ENCODE measurements at regions not wholly inside any gene's neighbourhood (a gene's known extent, or its start where the extent isn't known, plus 50 kb on each side); places are given as distances from the start of the nearest gene placed in this dataset.

DNA sequence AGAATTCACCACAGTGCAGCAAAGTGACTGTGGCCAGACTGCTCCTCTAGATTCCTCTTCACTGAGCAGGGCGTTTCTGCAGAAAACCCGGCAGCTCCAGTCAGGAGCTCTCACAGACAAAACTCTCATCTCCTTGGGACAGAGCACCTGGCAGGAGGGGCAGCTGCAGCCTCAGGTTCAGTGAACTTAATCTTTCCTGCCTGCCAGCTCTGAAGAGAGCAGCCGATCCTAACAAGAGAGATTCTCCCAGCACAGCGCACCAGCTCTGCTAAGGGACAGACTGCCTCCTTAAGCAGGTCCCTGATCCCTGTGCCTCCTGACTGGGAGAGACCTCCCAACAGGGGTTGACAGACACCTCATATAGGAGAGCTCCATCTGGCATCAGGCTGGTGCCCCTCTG, 1065.5 kb downstream of the GRIK2 start (continued):
- TF ChIP-seq CBX3 (IDR thresholded peaks at IDR 0.05; ENCODE audit: borderline replicate concordance in 1 of 2, low read length in 2 of 2): no peak

DNA sequence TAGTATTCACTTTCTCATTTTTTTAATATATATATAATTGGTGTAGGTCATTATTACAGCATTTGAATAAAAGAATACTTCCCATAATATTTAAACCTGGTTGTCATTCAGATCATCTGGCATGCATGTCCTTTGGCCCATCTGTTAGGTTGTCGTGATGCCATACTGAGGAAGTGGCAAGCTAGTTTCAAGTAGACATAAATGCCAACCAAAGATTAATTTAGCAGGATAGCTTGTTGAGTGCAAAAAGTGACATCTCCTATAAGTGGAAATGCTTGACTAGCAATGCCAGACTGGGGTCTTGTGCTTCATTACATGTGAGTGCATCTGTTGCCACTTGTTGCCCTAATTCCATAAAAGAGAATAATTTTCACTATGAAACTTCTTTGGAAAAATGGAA, 1044.7 kb downstream of the GRIK2 start:
- ChIA-PET CTCF (ENCODE audit: low intra/inter-chr PET ratio) (no interaction called here), POLR2A (no interaction called here)
- no peaks in the 10 kb centered on the region for H3K4me1 ChIP-seq (replicated peaks in 1 of 2; ENCODE audit: control insufficient read depth in 2 of 2, insufficient read depth in 2 of 2, low read length in 2 of 2)
- ATAC-seq: no peak
- in situ Hi-C loops (cut with MboI) (no loop called here), intact Hi-C loops (cut with micrococcal nuclease) (no loop called here)
- TF ChIP-seq NR2F6 (CRISPR knock-in tag; IDR thresholded peaks at IDR 0.05) (no peak), ZNF24 (IDR thresholded peaks at IDR 0.05) (no peak), ZC3H8 (IDR thresholded peaks at IDR 0.05) (no peak), KLF1 (tag; IDR thresholded peaks at IDR 0.05) (no peak), RBM17 (IDR thresholded peaks at IDR 0.05; ENCODE audit: borderline replicate concordance, low read depth, low read length) (no peak), POLR2AphosphoS5 (IDR thresholded peaks at IDR 0.05; ENCODE audit: control insufficient read depth, insufficient read depth, low read depth, low read length) (no peak)
- TF ChIP-seq, protein P1, sequence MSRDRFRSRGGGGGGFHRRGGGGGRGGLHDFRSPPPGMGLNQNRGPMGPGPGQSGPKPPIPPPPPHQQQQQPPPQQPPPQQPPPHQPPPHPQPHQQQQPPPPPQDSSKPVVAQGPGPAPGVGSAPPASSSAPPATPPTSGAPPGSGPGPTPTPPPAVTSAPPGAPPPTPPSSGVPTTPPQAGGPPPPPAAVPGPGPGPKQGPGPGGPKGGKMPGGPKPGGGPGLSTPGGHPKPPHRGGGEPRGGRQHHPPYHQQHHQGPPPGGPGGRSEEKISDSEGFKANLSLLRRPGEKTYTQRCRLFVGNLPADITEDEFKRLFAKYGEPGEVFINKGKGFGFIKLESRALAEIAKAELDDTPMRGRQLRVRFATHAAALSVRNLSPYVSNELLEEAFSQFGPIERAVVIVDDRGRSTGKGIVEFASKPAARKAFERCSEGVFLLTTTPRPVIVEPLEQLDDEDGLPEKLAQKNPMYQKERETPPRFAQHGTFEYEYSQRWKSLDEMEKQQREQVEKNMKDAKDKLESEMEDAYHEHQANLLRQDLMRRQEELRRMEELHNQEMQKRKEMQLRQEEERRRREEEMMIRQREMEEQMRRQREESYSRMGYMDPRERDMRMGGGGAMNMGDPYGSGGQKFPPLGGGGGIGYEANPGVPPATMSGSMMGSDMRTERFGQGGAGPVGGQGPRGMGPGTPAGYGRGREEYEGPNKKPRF (IDR thresholded peaks at IDR 0.05; ENCODE audit: low read depth, low read length): no peak
- TF ChIP-seq, protein P2, sequence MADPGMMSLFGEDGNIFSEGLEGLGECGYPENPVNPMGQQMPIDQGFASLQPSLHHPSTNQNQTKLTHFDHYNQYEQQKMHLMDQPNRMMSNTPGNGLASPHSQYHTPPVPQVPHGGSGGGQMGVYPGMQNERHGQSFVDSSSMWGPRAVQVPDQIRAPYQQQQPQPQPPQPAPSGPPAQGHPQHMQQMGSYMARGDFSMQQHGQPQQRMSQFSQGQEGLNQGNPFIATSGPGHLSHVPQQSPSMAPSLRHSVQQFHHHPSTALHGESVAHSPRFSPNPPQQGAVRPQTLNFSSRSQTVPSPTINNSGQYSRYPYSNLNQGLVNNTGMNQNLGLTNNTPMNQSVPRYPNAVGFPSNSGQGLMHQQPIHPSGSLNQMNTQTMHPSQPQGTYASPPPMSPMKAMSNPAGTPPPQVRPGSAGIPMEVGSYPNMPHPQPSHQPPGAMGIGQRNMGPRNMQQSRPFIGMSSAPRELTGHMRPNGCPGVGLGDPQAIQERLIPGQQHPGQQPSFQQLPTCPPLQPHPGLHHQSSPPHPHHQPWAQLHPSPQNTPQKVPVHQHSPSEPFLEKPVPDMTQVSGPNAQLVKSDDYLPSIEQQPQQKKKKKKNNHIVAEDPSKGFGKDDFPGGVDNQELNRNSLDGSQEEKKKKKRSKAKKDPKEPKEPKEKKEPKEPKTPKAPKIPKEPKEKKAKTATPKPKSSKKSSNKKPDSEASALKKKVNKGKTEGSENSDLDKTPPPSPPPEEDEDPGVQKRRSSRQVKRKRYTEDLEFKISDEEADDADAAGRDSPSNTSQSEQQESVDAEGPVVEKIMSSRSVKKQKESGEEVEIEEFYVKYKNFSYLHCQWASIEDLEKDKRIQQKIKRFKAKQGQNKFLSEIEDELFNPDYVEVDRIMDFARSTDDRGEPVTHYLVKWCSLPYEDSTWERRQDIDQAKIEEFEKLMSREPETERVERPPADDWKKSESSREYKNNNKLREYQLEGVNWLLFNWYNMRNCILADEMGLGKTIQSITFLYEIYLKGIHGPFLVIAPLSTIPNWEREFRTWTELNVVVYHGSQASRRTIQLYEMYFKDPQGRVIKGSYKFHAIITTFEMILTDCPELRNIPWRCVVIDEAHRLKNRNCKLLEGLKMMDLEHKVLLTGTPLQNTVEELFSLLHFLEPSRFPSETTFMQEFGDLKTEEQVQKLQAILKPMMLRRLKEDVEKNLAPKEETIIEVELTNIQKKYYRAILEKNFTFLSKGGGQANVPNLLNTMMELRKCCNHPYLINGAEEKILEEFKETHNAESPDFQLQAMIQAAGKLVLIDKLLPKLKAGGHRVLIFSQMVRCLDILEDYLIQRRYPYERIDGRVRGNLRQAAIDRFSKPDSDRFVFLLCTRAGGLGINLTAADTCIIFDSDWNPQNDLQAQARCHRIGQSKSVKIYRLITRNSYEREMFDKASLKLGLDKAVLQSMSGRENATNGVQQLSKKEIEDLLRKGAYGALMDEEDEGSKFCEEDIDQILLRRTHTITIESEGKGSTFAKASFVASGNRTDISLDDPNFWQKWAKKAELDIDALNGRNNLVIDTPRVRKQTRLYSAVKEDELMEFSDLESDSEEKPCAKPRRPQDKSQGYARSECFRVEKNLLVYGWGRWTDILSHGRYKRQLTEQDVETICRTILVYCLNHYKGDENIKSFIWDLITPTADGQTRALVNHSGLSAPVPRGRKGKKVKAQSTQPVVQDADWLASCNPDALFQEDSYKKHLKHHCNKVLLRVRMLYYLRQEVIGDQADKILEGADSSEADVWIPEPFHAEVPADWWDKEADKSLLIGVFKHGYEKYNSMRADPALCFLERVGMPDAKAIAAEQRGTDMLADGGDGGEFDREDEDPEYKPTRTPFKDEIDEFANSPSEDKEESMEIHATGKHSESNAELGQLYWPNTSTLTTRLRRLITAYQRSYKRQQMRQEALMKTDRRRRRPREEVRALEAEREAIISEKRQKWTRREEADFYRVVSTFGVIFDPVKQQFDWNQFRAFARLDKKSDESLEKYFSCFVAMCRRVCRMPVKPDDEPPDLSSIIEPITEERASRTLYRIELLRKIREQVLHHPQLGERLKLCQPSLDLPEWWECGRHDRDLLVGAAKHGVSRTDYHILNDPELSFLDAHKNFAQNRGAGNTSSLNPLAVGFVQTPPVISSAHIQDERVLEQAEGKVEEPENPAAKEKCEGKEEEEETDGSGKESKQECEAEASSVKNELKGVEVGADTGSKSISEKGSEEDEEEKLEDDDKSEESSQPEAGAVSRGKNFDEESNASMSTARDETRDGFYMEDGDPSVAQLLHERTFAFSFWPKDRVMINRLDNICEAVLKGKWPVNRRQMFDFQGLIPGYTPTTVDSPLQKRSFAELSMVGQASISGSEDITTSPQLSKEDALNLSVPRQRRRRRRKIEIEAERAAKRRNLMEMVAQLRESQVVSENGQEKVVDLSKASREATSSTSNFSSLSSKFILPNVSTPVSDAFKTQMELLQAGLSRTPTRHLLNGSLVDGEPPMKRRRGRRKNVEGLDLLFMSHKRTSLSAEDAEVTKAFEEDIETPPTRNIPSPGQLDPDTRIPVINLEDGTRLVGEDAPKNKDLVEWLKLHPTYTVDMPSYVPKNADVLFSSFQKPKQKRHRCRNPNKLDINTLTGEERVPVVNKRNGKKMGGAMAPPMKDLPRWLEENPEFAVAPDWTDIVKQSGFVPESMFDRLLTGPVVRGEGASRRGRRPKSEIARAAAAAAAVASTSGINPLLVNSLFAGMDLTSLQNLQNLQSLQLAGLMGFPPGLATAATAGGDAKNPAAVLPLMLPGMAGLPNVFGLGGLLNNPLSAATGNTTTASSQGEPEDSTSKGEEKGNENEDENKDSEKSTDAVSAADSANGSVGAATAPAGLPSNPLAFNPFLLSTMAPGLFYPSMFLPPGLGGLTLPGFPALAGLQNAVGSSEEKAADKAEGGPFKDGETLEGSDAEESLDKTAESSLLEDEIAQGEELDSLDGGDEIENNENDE (IDR thresholded peaks at IDR 0.05; ENCODE audit: low read depth, low read length): no peak
- 0% methylated on average over 1 of the region's 1 CpG for WGBS (ENCODE audit: insufficient coverage, low coverage, missing lambda C conversion rate)
- DNase-seq (ENCODE audit: extremely low read depth in 1 of 4, low spot score in 3 of 4): no peak
- no peaks in the 10 kb centered on the region for H3K36me3 ChIP-seq (ENCODE audit: control insufficient read depth, insufficient read depth, low read length)
- no peaks in the 10 kb centered on the region for H4K20me1 ChIP-seq (replicated peaks; ENCODE audit: control insufficient read depth, insufficient read depth, low read length)
- no peak overlapping the region for H3K4me2 ChIP-seq (ENCODE audit: insufficient read depth, low read length)
- no peak overlapping the region for H3K9ac ChIP-seq (ENCODE audit: insufficient read depth in 1 of 2, low read depth in 2 of 2, low read length in 2 of 2)
- no peak for FAIRE-seq
- no peak overlapping the region for H3K27ac ChIP-seq (ENCODE audit: extremely low read depth, low read depth, low read length)
- no peaks in the 10 kb centered on the region for H3K79me2 ChIP-seq (ENCODE audit: control insufficient read depth, insufficient read depth, low read length)
- H3K27me3 ChIP-seq (ENCODE audit: control insufficient read depth in 2 of 2, insufficient read depth in 2 of 2, low read length in 2 of 2): no peaks in the 10 kb centered on the region
- BruUV-seq (replicated peaks): no TSS peak
- H3K4me3 ChIP-seq: no peak overlapping the region
- H3K9me3 ChIP-seq (replicated peaks; ENCODE audit: control insufficient read depth, insufficient read depth, low read depth, low read length): no peaks in the 10 kb centered on the region
- H2AFZ ChIP-seq (ENCODE audit: low read depth, low read length): no peak overlapping the region
- no peaks in the 10 kb centered on the region for H3K9me1 ChIP-seq (ENCODE audit: control insufficient read depth, insufficient read depth, low read length)
